Stimulated activated CD8-positive, alpha-beta memory T cell treated with anti-CD3 and anti-CD28 coated beads, Interleukin-7, amount 100 ng/mL, for 24 hours (primary cell): ENCODE measurements at regions not wholly inside any gene's neighbourhood (a gene's known extent, or its start where the extent isn't known, plus 50 kb on each side); places are given as distances from the start of the nearest gene placed in this dataset.
"Not testable (repeated sequence)": the region's sequence is repeated elsewhere in the genome, so short reads cannot be mapped to it uniquely, and the experiment has no call there.

Experiments
- DNase-seq: peaks from one replicate; pipeline ENCODE4 v3.0.0-alpha.2; 2020; ENCODE audit warnings: low read depth

DNA sequence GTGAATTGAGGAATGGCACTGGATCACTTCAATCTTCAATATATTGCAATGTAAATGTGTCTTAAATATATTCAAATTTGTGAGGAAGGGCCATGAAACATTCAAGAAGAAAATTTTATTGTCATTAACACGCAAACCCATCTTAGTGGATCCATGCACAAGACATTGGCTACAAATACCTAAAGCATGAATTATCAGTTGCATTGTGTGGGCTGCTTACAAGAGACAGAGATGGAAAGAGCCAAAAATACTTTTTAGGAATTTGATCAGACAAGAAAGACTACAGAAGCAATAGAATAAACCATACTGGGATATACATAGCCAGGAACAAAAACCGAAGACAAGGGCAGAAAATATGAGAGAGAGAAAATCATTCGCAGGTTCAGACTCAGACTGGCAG is 616.2 kb upstream of the GRIA3 start:
- no peak for DNase-seq

- DNase-seq: no peak
Measured at GRCh38 chrX:122572461-122572860, 611.6 kb upstream of the GRIA3 start.

- DNase-seq: no peak
Measured at GRCh38 chrX:122579036-122579435, 605.0 kb upstream of the GRIA3 start.

- DNase-seq: no peak
Measured at GRCh38 chrX:122579526-122579925, 604.6 kb upstream of the GRIA3 start.

GRCh38 chrX:122582280-122582974 is 601.7 kb upstream of the GRIA3 start:
- no peak for DNase-seq

GRCh38 chrX:122582975-122583305 is 601.1 kb upstream of the GRIA3 start:
- no peak for DNase-seq

GRCh38 chrX:122583551-122583950 is 600.5 kb upstream of the GRIA3 start:
- DNase-seq: no peak

DNA sequence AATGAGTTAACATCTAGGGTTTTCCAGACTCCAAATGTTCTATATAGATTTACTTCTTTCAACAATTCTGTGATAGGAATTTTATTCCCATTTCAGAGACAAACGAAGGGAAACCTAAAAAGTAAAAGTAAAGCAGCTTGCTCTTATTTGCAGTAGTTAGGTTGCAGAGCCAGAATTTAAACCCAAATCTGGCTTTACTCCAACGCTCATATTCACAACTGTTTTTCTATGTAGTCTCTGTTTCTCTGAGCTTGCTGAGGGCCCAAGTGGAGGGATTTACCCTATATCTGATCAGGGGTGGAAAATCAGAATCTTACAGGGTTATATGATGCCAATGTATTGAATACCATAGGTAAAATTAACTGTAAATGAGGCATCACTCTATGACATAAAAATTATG is 599.1 kb upstream of the GRIA3 start:
- no peak for DNase-seq

DNA sequence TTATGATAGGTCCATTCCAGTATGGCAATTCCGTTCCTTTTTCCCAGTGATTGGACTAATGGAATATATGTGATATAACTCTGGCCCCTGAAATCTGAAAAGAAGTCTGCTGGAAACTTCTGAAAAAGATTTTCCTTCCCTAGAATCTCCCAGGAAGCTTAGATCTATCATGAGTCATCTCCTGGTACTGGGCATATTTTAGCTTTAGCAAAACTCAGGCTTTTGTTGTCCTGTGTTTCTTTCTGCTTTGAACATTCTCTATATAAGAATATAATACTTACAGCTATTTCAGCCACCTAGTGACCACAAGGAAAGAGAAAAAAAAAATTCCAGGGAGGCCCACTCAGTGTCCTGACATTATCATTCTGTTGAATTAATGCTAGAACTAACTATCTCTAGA is 597.2 kb upstream of the GRIA3 start:
- DNase-seq: no peak

- DNase-seq: no peak
Measured at GRCh38 chrX:122591546-122591945, 592.5 kb upstream of the GRIA3 start.

DNA sequence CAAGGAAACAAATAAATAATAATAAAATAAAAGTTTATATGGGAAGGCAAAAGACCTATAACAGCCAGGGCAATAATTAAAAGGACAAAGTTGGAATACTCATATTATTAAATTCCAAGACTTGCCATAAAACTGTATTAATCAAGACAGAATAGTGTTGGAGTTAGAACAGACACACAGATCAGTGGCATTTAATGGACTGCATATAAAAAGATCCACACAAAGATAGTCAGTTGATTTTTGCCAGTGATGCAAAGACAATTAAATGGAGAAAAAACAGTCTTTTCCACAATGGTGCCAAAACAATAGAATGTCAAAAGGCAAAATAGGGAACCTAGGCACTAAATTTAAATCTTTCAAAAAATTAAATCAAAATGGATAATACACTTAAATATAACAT is 587.1 kb upstream of the GRIA3 start:
- no peak for DNase-seq

- DNase-seq: no peak
Measured at GRCh38 chrX:122622795-122623194, 561.3 kb upstream of the GRIA3 start.

DNA sequence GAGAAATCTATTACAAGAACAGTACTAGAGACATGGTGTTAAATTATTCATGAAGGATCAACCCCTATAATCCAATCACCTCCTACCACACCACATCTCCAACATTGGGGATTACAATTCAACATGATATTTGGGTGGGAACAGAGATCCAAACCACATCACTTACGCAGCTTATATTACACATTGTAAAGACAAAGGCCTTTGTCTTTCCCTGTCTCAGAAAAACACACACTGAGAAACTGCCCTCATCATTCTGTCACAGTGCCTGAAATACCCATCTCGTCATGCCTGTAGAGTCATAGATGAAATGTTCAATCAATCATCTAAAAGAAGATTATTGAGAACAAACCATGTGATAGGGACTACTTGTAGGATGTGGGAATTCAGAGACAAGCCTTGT is 558.8 kb upstream of the GRIA3 start:
- no peak for DNase-seq

GRCh38 chrX:122625821-122626220 is 558.3 kb upstream of the GRIA3 start:
- no peak for DNase-seq

- DNase-seq: no peak
Measured at GRCh38 chrX:122626871-122627270, 557.2 kb upstream of the GRIA3 start.

GRCh38 chrX:122641136-122641535 is 542.9 kb upstream of the GRIA3 start:
- DNase-seq: no peak

DNA sequence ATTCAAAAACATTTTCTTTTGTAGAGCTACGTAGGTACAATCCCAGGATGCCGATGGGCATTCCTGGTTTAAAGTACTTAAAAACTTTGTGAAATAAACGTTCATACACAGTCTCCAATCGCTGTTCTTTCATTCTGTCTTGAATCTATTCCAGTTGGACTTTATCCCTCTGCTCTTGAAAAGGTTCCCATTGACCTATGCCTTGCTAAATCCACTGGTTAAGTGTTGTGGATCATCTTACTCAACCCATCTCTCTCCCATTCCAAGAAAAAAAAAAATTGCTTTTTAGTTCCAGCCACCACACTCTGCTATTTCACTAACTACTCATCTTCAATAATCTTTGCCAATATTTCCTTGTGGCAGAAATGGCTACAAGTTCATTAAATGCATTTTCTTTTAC is 542.3 kb upstream of the GRIA3 start:
- no peak for DNase-seq

- not testable (repeated sequence) for DNase-seq
Measured at GRCh38 chrX:122655256-122655655, 528.8 kb upstream of the GRIA3 start.

GRCh38 chrX:122666601-122667000 is 517.5 kb upstream of the GRIA3 start:
- DNase-seq: no peak

DNA sequence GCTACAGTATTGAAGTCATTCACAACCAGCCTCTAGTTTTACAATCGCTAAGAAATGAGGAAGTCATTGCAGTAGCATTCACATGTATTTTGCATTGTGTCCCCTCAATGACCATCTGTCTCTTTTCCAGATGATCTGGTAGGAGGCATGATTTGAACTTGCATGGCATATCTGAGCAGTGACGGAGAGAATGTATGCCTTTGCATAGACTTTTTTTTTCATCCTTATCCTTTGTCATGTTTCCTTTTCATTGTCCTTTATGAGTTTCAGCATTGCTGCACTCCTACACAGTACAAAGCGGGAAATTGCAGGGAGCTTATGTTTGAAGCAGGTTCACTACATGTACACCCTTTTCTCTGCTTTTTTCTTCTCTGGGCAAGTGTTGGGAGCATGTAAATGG is 516.4 kb upstream of the GRIA3 start:
- DNase-seq: no peak

DNA sequence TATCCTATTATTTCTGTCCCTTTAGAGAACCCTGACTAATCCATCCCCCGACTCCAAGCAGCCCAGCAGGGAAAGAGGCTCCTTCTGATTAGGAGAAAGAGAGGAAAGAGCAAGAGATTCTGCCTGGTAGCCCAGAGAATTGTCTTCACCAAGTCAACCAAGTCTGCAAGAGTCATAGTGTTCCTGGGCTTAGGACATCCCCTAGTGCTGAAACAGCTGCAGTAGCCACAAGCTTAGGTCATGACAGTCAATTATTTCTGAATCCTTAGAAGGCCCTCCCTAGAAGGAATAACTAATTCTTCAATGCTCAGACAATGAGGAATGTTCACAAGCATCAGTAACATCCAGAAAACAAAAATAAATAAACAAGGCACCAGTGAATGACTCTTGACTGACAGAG is 480.3 kb upstream of the GRIA3 start:
- no peak for DNase-seq

GRCh38 chrX:122739770-122740169 is 444.3 kb upstream of the GRIA3 start:
- no peak for DNase-seq

DNA sequence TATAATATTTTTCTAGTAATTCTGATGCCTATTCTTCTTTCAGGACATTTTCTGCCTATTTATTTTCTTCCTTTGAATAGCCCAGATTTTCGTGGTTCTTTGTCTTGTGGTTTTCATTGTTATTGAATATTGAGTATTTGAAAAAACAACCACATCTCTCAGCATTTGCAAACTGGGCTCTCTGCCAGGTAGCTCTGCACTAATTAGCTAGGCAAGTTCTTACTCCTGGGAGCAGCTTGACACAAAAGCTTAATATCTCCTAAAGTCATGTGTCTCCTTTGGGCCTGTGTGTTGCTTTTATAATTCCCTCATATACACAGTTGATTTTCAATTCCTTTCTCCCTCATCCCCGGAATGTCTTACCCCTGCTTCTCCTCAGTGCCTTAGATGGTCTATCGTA is 413.5 kb upstream of the GRIA3 start:
- DNase-seq: no peak

DNA sequence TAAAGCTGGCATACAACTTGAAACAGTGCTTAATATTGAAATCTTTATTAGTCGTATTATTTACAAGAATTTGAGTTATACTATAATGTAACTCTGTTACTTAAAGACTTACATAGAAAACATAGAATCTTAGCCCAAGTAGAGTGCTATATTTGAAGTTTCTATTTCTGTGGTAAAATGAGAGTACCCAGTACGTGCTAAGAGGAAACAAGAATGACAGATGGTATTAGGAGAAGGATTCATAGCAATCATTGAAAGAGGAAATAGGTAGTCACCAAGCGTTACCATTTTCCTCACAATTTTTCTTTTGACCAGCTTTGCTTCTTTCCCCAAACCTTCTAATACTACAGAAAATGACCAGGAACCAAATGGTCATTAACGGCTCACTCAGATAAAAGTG is 412.1 kb upstream of the GRIA3 start:
- DNase-seq: no peak

DNA sequence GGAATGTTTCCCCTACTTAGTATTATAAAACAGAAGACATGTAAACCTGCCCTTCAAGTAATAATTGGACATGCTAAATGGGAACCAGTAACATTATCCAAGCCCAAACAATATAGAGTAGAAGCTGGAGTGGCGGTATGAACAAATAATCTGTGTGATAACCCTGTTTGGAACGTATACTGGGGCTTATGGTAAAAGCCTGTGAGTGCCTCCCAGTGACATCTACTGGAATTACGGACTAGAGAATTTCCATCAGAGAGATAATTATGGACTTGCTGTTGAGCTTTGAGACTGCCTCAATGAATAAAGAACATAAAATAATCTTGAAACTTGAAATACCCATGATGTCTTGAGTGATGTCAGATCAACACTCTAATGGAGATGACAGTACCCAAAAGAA is 406.3 kb upstream of the GRIA3 start:
- no peak for DNase-seq
